Mammary epithelial cell (primary cell): ENCODE measurements at regions not wholly inside any gene's neighbourhood (a gene's known extent, or its start where the extent isn't known, plus 50 kb on each side); places are given as distances from the start of the nearest gene placed in this dataset.

ENCODE experiments used
- EZH2 ChIP-seq: IDR thresholded peaks from 2 replicates; pipeline ENCODE4 v1.6.1; 2012; ENCODE audit warnings: low read length, inconsistent platforms, borderline replicate concordance
- TF ChIP-seq, protein P1 (sequence below), 2 donors: IDR thresholded peaks in 1 of 2; conservative IDR thresholded peaks in 1 of 2; 2 replicates each; pipeline ENCODE4 v1.5.1; 2011 to 2012; ENCODE audit warnings: inconsistent platforms in 2 of 2, low read length in 2 of 2, mild to moderate bottlenecking in 2 of 2, control low read depth in 1 of 2, low read depth in 1 of 2; ENCODE audit not compliant: insufficient read depth in 1 of 2; ENCODE audit errors: extremely low read depth in 1 of 2

DNA sequence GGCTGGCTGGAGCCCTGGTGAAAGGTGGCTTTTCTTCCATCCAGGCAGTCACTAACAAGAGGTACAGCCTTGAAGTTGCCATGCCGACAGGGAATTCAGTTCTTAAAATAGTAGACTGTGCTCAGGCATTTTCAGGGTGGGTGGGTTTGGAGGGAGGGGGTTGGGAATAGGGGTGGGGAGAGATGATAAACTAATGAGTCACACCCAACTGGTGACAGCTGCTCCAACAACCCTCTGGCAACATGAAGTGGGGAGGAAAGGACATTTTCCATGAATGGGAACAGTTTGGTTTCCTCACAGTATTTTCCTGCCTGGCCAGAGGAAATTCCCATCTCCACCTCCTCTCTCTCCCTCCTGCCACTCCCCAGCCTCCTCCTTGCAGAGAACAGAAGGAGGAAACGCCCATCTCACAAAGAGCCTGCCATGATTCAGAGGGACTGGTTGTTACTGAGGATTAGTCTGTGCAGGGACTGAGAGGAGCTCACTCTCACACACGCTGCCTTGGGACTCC is 113.0 kb upstream of the SLC1A4 start:
- TF ChIP-seq, protein P1, sequence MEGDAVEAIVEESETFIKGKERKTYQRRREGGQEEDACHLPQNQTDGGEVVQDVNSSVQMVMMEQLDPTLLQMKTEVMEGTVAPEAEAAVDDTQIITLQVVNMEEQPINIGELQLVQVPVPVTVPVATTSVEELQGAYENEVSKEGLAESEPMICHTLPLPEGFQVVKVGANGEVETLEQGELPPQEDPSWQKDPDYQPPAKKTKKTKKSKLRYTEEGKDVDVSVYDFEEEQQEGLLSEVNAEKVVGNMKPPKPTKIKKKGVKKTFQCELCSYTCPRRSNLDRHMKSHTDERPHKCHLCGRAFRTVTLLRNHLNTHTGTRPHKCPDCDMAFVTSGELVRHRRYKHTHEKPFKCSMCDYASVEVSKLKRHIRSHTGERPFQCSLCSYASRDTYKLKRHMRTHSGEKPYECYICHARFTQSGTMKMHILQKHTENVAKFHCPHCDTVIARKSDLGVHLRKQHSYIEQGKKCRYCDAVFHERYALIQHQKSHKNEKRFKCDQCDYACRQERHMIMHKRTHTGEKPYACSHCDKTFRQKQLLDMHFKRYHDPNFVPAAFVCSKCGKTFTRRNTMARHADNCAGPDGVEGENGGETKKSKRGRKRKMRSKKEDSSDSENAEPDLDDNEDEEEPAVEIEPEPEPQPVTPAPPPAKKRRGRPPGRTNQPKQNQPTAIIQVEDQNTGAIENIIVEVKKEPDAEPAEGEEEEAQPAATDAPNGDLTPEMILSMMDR (conservative IDR thresholded peaks at IDR 0.05 in 1 of 2, IDR thresholded peaks at IDR 0.05 in 1 of 2; ENCODE audit: extremely low read depth in 1 of 2, insufficient read depth in 1 of 2, low read depth in 1 of 2, low read length in 2 of 2) = no peak
- TF ChIP-seq EZH2 = no peak
